Ascending aorta (tissue), 2 donors: ENCODE measurements at regions not wholly inside any gene's neighbourhood (a gene's known extent, or its start where the extent isn't known, plus 50 kb on each side); places are given as distances from the start of the nearest gene placed in this dataset.
"Not testable (repeated sequence)": the region's sequence is repeated elsewhere in the genome, so short reads cannot be mapped to it uniquely, and the experiment has no call there.

Experiments
- DNase-seq, 2 donors: peaks; one replicate each; pipeline ENCODE4 v3.0.0-alpha.2; 2019; ENCODE audit warnings: low spot score in 2 of 2
- H3K27ac ChIP-seq, 2 donors: fragments of 200-600 bp; sonication (generic); one replicate each; pipeline ENCODE4 v1.5.1; 2016 to 2017; ENCODE audit warnings: mild to moderate bottlenecking in 1 of 2
- H3K27me3 ChIP-seq: fragments of 200-600 bp; sonication (generic); one replicate; pipeline ENCODE4 v1.5.1; 2017
- H3K36me3 ChIP-seq, 2 donors: fragments of 200-600 bp; sonication (generic); one replicate each; pipeline ENCODE4 v1.5.1; 2016
- H3K4me1 ChIP-seq, 2 donors: fragments of 200-600 bp; sonication (generic); one replicate each; pipeline ENCODE4 v1.5.1; 2016 to 2017; ENCODE audit warnings: mild to moderate bottlenecking in 1 of 2
- H3K4me3 ChIP-seq, 2 donors: fragments of 200-600 bp; sonication (generic); one replicate each; pipeline ENCODE4 v1.5.1; 2016 to 2017; ENCODE audit warnings: mild to moderate bottlenecking in 1 of 2
- H3K9me3 ChIP-seq, 2 donors: fragments of 200-600 bp; sonication (generic); one replicate each; pipeline ENCODE4 v1.5.1; 2016
- intact Hi-C: fragments of 100-400 bp; cut with DNase I; formaldehyde crosslinking; loops from one replicate; pipeline ENCODE4 v1.15.1; 2023
- TF ChIP-seq, protein P1 (sequence below), 3 experiments: fragments of 200-600 bp in 2 of 3; fragments of 450-650 bp in 1 of 3; sonication (generic) in 2 of 3; IDR thresholded peaks; one replicate each; pipeline ENCODE4 v1.5.1; 2016 to 2019; ENCODE audit warnings: antibody characterized with exemption in 3 of 3, mild to moderate bottlenecking in 1 of 3, moderate library complexity in 1 of 3

DNA sequence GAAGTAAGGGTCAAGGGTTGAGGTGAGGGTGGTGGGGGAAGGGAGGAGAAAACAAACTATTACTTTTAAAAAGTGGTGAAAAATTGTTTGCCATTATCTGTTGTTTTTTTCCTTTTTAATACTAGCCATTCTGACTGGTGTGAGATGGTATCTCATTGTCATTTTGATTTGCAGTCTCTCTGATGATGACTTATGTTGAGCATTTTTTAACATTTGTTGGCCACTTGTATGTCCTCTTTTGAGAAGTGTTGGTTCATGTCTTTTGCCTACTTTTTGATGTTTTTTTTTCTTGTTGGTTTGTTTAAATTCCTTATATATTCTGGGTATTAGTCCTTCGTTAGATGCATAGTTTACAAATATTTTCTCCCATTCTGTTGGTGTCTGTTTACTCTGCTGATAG lies 185.9 kb upstream of the ANKRD28 start:
- H3K36me3 ChIP-seq: no peaks in the 10 kb centered on the region
- DNase-seq: no peak
- no peak overlapping the region for H3K4me3 ChIP-seq
- TF ChIP-seq, protein P1, sequence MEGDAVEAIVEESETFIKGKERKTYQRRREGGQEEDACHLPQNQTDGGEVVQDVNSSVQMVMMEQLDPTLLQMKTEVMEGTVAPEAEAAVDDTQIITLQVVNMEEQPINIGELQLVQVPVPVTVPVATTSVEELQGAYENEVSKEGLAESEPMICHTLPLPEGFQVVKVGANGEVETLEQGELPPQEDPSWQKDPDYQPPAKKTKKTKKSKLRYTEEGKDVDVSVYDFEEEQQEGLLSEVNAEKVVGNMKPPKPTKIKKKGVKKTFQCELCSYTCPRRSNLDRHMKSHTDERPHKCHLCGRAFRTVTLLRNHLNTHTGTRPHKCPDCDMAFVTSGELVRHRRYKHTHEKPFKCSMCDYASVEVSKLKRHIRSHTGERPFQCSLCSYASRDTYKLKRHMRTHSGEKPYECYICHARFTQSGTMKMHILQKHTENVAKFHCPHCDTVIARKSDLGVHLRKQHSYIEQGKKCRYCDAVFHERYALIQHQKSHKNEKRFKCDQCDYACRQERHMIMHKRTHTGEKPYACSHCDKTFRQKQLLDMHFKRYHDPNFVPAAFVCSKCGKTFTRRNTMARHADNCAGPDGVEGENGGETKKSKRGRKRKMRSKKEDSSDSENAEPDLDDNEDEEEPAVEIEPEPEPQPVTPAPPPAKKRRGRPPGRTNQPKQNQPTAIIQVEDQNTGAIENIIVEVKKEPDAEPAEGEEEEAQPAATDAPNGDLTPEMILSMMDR (IDR thresholded peaks at IDR 0.05): no peak
- H3K27me3 ChIP-seq: no peaks in the 10 kb centered on the region
- H3K27ac ChIP-seq: no peak overlapping the region
- intact Hi-C loops: no loop called here
- no peaks in the 10 kb centered on the region for H3K9me3 ChIP-seq
- H3K4me1 ChIP-seq: no peaks in the 10 kb centered on the region

- no peaks in the 10 kb centered on the region for H3K9me3 ChIP-seq
- TF ChIP-seq, protein P1 (IDR thresholded peaks at IDR 0.05): no peak
- intact Hi-C loops: no loop called here
- no peak for DNase-seq
- H3K27ac ChIP-seq: no peak overlapping the region
- no peaks in the 10 kb centered on the region for H3K4me1 ChIP-seq
- no peaks in the 10 kb centered on the region for H3K36me3 ChIP-seq
- no peak overlapping the region for H3K4me3 ChIP-seq
- no peaks in the 10 kb centered on the region for H3K27me3 ChIP-seq
Observed at GRCh38 chr3:15989419-15989818, 185.1 kb upstream of the GALNT15 start.

- H3K4me1 ChIP-seq, H3K4me3 ChIP-seq, H3K36me3 ChIP-seq, H3K27ac ChIP-seq, intact Hi-C loops, H3K9me3 ChIP-seq, DNase-seq, H3K27me3 ChIP-seq: not testable (repeated sequence)
Observed at GRCh38 chr3:15993660-15994059, 180.8 kb upstream of the GALNT15 start.

DNA sequence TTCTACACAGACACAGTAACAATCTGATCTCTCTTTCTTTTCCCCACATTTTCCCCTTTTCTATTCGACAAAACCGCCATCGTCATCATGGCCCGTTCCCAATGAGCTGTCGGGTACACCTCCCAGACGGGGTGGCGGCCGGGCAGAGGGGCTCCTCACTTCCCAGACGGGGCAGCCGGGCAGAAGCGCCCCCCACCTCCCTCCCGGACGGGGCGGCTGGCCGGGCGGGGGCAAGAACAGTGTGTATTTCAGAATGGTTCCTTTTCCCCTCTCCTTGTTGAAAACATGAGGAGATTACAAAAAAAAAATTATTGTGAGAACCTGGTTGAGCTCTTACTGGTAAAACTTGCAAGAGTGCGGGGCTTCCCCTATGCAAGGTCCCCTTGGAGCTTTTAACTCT lies 178.0 kb upstream of the GALNT15 start:
- H3K4me1 ChIP-seq, H3K27ac ChIP-seq, H3K4me3 ChIP-seq, H3K9me3 ChIP-seq, H3K27me3 ChIP-seq, H3K36me3 ChIP-seq, intact Hi-C loops, DNase-seq: not testable (repeated sequence)

DNA sequence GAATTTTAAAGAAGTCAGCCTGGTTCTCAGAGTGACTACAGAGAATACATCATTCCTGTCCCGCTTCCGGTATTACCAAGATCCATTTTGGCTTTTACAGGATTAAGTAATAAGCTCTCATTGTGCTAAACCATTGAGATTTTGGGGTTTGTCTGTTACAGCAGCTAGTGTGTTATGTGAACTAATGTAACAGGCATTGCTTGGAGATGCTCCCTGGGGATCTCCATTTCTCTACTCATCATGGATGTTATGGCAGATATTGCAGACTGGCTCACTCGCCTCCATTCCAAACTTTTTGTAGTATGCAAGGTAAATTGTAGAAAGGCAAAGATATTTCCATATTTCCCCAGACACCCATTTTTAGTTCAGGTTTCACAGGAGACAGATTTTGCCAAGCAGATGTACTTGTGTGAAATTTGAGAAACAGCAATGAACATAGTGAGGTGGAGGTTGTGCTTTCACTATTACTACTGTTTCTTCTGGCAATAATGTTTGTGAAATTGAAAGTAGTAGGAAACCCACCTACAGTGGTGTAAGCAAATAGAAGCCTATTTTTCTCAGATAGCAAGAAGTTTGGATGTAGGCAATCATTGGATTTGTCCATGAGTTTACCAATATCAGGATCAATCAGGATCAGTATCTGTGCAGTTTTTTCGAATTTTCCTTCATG lies 177.1 kb upstream of the GALNT15 start:
- Histone ChIP-seq H3K36me3 (no peaks in the 10 kb centered on the region), H3K27me3 (no peaks in the 10 kb centered on the region), H3K9me3 (no peaks in the 10 kb centered on the region), H3K27ac (no peak overlapping the region), H3K4me3 (no peak overlapping the region), H3K4me1 (no peaks in the 10 kb centered on the region)
- no peak for DNase-seq
- intact Hi-C loops: no loop called here
- TF ChIP-seq, protein P1 (IDR thresholded peaks at IDR 0.05): no peak

- no peak for DNase-seq
- Histone ChIP-seq H3K4me3 (no peak overlapping the region), H3K9me3 (no peaks in the 10 kb centered on the region), H3K4me1 (no peaks in the 10 kb centered on the region), H3K27me3 (no peaks in the 10 kb centered on the region), H3K36me3 (no peaks in the 10 kb centered on the region), H3K27ac (no peak overlapping the region)
- intact Hi-C loops: no loop called here
- TF ChIP-seq, protein P1 (IDR thresholded peaks at IDR 0.05): no peak
Observed at GRCh38 chr3:15998911-15999310, 175.6 kb upstream of the GALNT15 start.

DNA sequence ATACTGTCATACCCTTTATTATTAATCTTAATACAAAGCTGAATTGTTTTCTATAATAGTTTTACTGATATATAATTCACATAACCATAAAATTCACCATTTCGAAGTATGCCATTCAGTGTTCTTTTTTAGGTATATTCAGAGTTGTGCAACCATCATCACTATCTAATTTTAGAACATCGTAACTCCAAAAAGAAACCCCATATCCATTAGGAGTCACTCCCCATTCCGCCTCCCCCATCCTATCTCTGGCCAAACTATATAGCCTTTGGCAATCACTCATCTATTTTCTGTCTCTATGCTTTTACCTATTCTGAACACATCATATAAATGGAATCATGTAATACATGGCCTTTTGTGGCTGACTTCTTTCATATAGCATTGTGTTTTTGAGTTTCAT lies 169.7 kb upstream of the GALNT15 start:
- no peak overlapping the region for H3K4me3 ChIP-seq
- TF ChIP-seq, protein P1 (IDR thresholded peaks at IDR 0.05): no peak
- H3K36me3 ChIP-seq: no peaks in the 10 kb centered on the region
- no peaks in the 10 kb centered on the region for H3K4me1 ChIP-seq
- intact Hi-C loops: no loop called here
- no peak for DNase-seq
- no peaks in the 10 kb centered on the region for H3K9me3 ChIP-seq
- no peak overlapping the region for H3K27ac ChIP-seq
- H3K27me3 ChIP-seq: no peaks in the 10 kb centered on the region
